ENCODE measurements at regions not wholly inside any gene's neighbourhood (a gene's known extent, or its start where the extent isn't known, plus 50 kb on each side); places are given as distances from the start of the nearest gene placed in this dataset.
A peak's percentile ranks its signal among the peaks of the same experiment; 100 is the strongest.

GRCh38 chr3:46086083-46086437, 58.8 kb upstream of the XCR1 start:
- intact Hi-C loops (cut with micrococcal nuclease): no loop called here
- POLR2A ChIA-PET: no interaction called here
- no peak overlapping the region for H3K4me3 Mint-ChIP-seq
- peaks cover 16% of the 10 kb centered on the region for H3K27me3 Mint-ChIP-seq
- H3K4me1 Mint-ChIP-seq (ENCODE audit: low read depth): peaks cover 17% of the 10 kb centered on the region
- no peak for DNase-seq
- H3K9me3 Mint-ChIP-seq: no peaks in the 10 kb centered on the region
- no peak overlapping the region for H3K27ac Mint-ChIP-seq
- no peaks in the 10 kb centered on the region for H3K36me3 Mint-ChIP-seq
- CTCF ChIA-PET: interaction anchor here (1.3 to 4.9 kb wide), 5 partner anchors 8 to 157 kb away, joined by 4 to 43 read pairs (median 5); partner anchors contain the start of gene CXCR6

GRCh38 chr3:46085421-46086082, 58.3 kb upstream of the XCR1 start:
- POLR2A ChIA-PET: no interaction called here
- Mint-ChIP-seq H3K4me3 (no peak overlapping the region), H3K27ac (no peak overlapping the region)

DNA sequence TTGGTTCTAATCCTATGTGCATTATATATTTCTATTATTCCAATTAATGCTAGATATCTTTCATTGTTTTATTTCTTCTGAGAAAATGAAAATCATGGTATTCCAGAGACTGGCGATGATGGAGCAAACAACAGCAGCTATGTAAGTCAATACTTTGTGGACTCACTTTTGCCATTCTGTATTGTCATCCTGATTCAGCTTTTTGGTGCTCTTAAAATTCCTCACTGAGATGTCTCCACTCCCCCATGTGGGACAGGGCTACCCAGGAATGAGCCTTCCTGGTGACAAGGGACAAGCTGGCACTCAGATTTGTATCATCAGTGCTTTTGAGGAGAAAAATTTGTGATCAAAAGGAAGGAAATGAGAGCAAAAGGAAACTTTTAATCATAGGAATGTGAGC, 56.7 kb upstream of the XCR1 start:
- H3K27ac Mint-ChIP-seq: no peak overlapping the region
- no peaks in the 10 kb centered on the region for H3K36me3 Mint-ChIP-seq
- H3K4me1 Mint-ChIP-seq (ENCODE audit: low read depth): peaks cover 4% of the 10 kb centered on the region
- CTCF ChIA-PET: interaction anchor here (0.6 to 2.9 kb wide), 10 partner anchors 131 to 324 kb away, joined by 3 to 23 read pairs (median 4); no protein-coding TSS in a partner anchor
- peaks cover 21% of the 10 kb centered on the region for H3K27me3 Mint-ChIP-seq
- POLR2A ChIA-PET: no interaction called here
- no peak for DNase-seq
- H3K4me3 Mint-ChIP-seq: no peak overlapping the region
- H3K9me3 Mint-ChIP-seq: no peaks in the 10 kb centered on the region
- intact Hi-C loops (cut with micrococcal nuclease): no loop called here

More at GRCh38 chr3:46085421-46086082, 58.3 kb upstream of the XCR1 start:
- Mint-ChIP-seq H3K9me3 (no peaks in the 10 kb centered on the region), H3K4me1 (ENCODE audit: low read depth) (peaks cover 17% of the 10 kb centered on the region), H3K27me3 (peaks cover 17% of the 10 kb centered on the region), H3K36me3 (no peaks in the 10 kb centered on the region)
- CTCF ChIA-PET: interaction anchor here (0.6 to 4.9 kb wide), 7 partner anchors 7 to 287 kb away, joined by 3 to 43 read pairs (median 5); partner anchors contain the start of gene CXCR6
- intact Hi-C loops (cut with micrococcal nuclease): no loop called here
- DNase-seq: no peak

DNA sequence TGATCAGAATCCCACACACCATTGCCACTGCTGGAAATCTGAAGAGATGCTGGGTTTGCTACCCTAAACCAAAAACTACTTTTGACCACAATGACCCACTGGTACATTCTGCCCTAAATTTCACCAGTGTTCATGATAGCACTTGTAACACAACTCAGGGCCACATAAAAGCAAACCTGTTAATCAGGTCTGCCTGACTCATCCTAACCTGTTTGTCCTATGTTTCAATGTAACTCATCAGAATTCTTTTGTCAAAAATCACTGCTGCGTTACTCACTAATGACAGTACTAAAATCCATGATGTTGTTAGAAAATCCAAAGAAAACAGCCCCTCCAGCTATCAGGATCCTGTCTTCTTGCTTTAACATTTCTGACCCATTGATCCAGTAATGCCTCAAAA, 55.6 kb upstream of the XCR1 start:
- H3K36me3 Mint-ChIP-seq: no peaks in the 10 kb centered on the region
- H3K4me1 Mint-ChIP-seq (ENCODE audit: low read depth): peaks cover 11% of the 10 kb centered on the region
- POLR2A ChIA-PET: no interaction called here
- CTCF ChIA-PET: interaction anchor here (1.1 to 2.9 kb wide), 5 partner anchors 132 to 295 kb away, joined by 3 to 23 read pairs (median 12); no protein-coding TSS in a partner anchor
- no peak overlapping the region for H3K4me3 Mint-ChIP-seq
- no peaks in the 10 kb centered on the region for H3K9me3 Mint-ChIP-seq
- intact Hi-C loops (cut with micrococcal nuclease): no loop called here
- DNase-seq: no peak
- H3K27me3 Mint-ChIP-seq: peaks cover 20% of the 10 kb centered on the region
- no peak overlapping the region for H3K27ac Mint-ChIP-seq

GRCh38 chr3:46082021-46082420, 54.7 kb upstream of the XCR1 start:
- intact Hi-C loops (cut with micrococcal nuclease): no loop called here
- no peak overlapping the region for H3K27ac Mint-ChIP-seq
- POLR2A ChIA-PET: no interaction called here
- no peaks in the 10 kb centered on the region for H3K9me3 Mint-ChIP-seq
- peaks cover 11% of the 10 kb centered on the region for H3K4me1 Mint-ChIP-seq (ENCODE audit: low read depth)
- no peaks in the 10 kb centered on the region for H3K36me3 Mint-ChIP-seq
- no peak overlapping the region for H3K4me3 Mint-ChIP-seq
- DNase-seq: no peak
- peaks cover 19% of the 10 kb centered on the region for H3K27me3 Mint-ChIP-seq
- CTCF ChIA-PET: interaction anchor here (2.9 to 10.4 kb wide), 3 partner anchors 142 to 321 kb away, joined by 23 to 445 read pairs (median 36); partner anchors contain the start of gene CXCR6

- ChIA-PET CTCF (interaction anchor here (1.0 to 10.4 kb wide), 10 partner anchors 12 to 320 kb away, joined by 3 to 445 read pairs (median 25); partner anchors contain the start of genes CCR5 and CXCR6), POLR2A (no interaction called here)
- Mint-ChIP-seq H3K4me3 (no peak overlapping the region), H3K9me3 (no peaks in the 10 kb centered on the region), H3K27me3 (peaks cover 16% of the 10 kb centered on the region), H3K36me3 (no peaks in the 10 kb centered on the region), H3K4me1 (ENCODE audit: low read depth) (peaks cover 13% of the 10 kb centered on the region), H3K27ac (no peak overlapping the region)
- intact Hi-C loops (cut with micrococcal nuclease): no loop called here
- no peak for DNase-seq
Observed at GRCh38 chr3:46080969-46081345, 53.7 kb upstream of the XCR1 start.

GRCh38 chr3:46080124-46080968, 53.1 kb upstream of the XCR1 start:
- H3K9me3 Mint-ChIP-seq: no peaks in the 10 kb centered on the region
- ChIA-PET POLR2A (interaction anchor here (1.2 kb wide), 1 partner anchor 298 kb away, joined by 3 read pairs; no protein-coding TSS in a partner anchor), CTCF (interaction anchor here (1.0 to 10.4 kb wide), 16 partner anchors 8 to 319 kb away, joined by 3 to 445 read pairs (median 18); partner anchors contain the start of genes CCR5 and CXCR6)
- H3K36me3 Mint-ChIP-seq: no peaks in the 10 kb centered on the region
- DNase-seq: no peak
- peaks cover 14% of the 10 kb centered on the region for H3K27me3 Mint-ChIP-seq
- H3K27ac Mint-ChIP-seq: no peak overlapping the region
- intact Hi-C loops (cut with micrococcal nuclease): no loop called here
- peaks cover 13% of the 10 kb centered on the region for H3K4me1 Mint-ChIP-seq (ENCODE audit: low read depth)
- no peak overlapping the region for H3K4me3 Mint-ChIP-seq

GRCh38 chr3:46078712-46079400, 51.6 kb upstream of the XCR1 start:
- intact Hi-C loops (cut with micrococcal nuclease): loop anchor here (1.0 to 10.0 kb wide), 5 partner anchors 136 to 414 kb away; partner anchors contain the start of gene CXCR6
- H3K9me3 Mint-ChIP-seq: no peaks in the 10 kb centered on the region
- ChIA-PET CTCF (interaction anchor here (0.6 to 10.4 kb wide), 75 partner anchors 9 to 419 kb away, joined by 3 to 445 read pairs (median 4); partner anchors contain the start of genes CCR1, CCR5, CCR9 and CXCR6), POLR2A (interaction anchor here (0.6 kb wide), 1 partner anchor 136 kb away, joined by 3 read pairs; the partner anchor contains the start of gene CXCR6)
- no peak overlapping the region for H3K4me3 Mint-ChIP-seq
- DNase-seq: peak; percentile 90
- H3K36me3 Mint-ChIP-seq: no peaks in the 10 kb centered on the region
- peaks cover 13% of the 10 kb centered on the region for H3K4me1 Mint-ChIP-seq (ENCODE audit: low read depth)
- H3K27ac Mint-ChIP-seq: peak overlapping the region; percentile 2
- peaks cover 15% of the 10 kb centered on the region for H3K27me3 Mint-ChIP-seq

Data from activated CD4-positive, alpha-beta memory T cell treated with anti-CD3 and anti-CD28 coated beads for 36 hours (primary cell).